Endothelial cell of umbilical vein (primary cell): ENCODE measurements at regions not wholly inside any gene's neighbourhood (a gene's known extent, or its start where the extent isn't known, plus 50 kb on each side); places are given as distances from the start of the nearest gene placed in this dataset.

ENCODE experiments used
- BruUV-seq: library from RNA; stranded (reverse); fragments of 400-500 nt; replicated peaks from 2 replicates; lab custom pipeline; 2021; lab: Mats Ljungman, UMichigan
- CTCF ChIA-PET: fragments of 300-600, 350-600 bp; sonication (Branson Sonifier 250); formaldehyde crosslinking; loops from one replicate; lab custom pipeline; 2021; ENCODE audit warnings: antibody characterized with exemption, inconsistent platforms; lab: Charles Lee
- POLR2A ChIA-PET: fragments of 300-600, 350-600 bp; sonication (Branson Sonifier 250); formaldehyde crosslinking; loops from one replicate; lab custom pipeline; 2021; ENCODE audit warnings: antibody characterized with exemption, inconsistent platforms; lab: Charles Lee
- DNase-seq: peaks from one replicate; pipeline ENCODE4 v3.0.0-alpha.2; 2011; ENCODE audit warnings: low read depth, low spot score
- FAIRE-seq: peaks from 2 replicates; lab custom pipeline; 2011; peaks lifted over from hg19 to GRCh38; lab: Jason Lieb, UNC
- H2AFZ ChIP-seq: 2 replicates; pipeline ENCODE4 v1.6.0; 2012; ENCODE audit warnings: low read depth, low read length, control low read depth, inconsistent platforms
- H3K27ac ChIP-seq: 2 replicates; pipeline ENCODE4 v1.5.1; 2011; ENCODE audit warnings: low read depth, mild to moderate bottlenecking, control low read depth, low read length, moderate library complexity; ENCODE audit not compliant: insufficient read depth
- H3K27me3 ChIP-seq, 2 experiments: 2 replicates each; pipeline versions ENCODE4 v1.6.0 to v1.6.1; 2011; ENCODE audit warnings: low read length in 2 of 2, mixed read lengths in 1 of 2; ENCODE audit not compliant: control insufficient read depth in 2 of 2, insufficient read depth in 2 of 2
- H3K36me3 ChIP-seq, 2 experiments: 2 replicates in 1 of 2; 3 replicates in 1 of 2; pipeline ENCODE4 v1.5.1; 2011; ENCODE audit warnings: low read length in 2 of 2, mild to moderate bottlenecking in 1 of 2, moderate library complexity in 1 of 2; ENCODE audit not compliant: control insufficient read depth in 2 of 2, insufficient read depth in 2 of 2; ENCODE audit errors: extremely low read depth in 1 of 2
- H3K4me1 ChIP-seq: 3 replicates; pipeline ENCODE4 v1.5.1; 2011; ENCODE audit warnings: mild to moderate bottlenecking, low read length; ENCODE audit not compliant: control insufficient read depth, insufficient read depth; ENCODE audit errors: extremely low read depth
- H3K4me2 ChIP-seq: 2 replicates; pipeline ENCODE4 v1.6.1; 2011; ENCODE audit warnings: low read length, control low read depth, mixed read lengths; ENCODE audit not compliant: insufficient read depth
- H3K4me3 ChIP-seq, 3 experiments: fragments of 200-600 bp in 1 of 3; sonication (generic), shearing (Covaris generic) in 1 of 3; replicated peaks in 1 of 3; 2 replicates each; pipeline ENCODE4 v1.5.1; 2011 to 2016; ENCODE audit warnings: control low read depth in 3 of 3, low read length in 3 of 3, mild to moderate bottlenecking in 2 of 3, inconsistent platforms in 1 of 3, low read depth in 1 of 3, moderate library complexity in 1 of 3; ENCODE audit not compliant: insufficient read depth in 1 of 3
- H3K79me2 ChIP-seq: 2 replicates; pipeline ENCODE4 v1.6.0; 2012; ENCODE audit warnings: low read length, inconsistent platforms; ENCODE audit not compliant: control insufficient read depth, insufficient read depth
- H3K9ac ChIP-seq: replicated peaks from 2 replicates; pipeline ENCODE3; 2011; ENCODE audit warnings: low read length, control low read depth; ENCODE audit not compliant: insufficient read depth; ENCODE audit errors: extremely low read depth
- H3K9me1 ChIP-seq: replicated peaks from 3 replicates; pipeline ENCODE4 v1.6.0; 2011; ENCODE audit warnings: mild to moderate bottlenecking, low read length; ENCODE audit not compliant: control insufficient read depth, insufficient read depth; ENCODE audit errors: extremely low read depth
- H3K9me3 ChIP-seq: replicated peaks from 2 replicates; pipeline ENCODE4 v1.5.1; 2012; ENCODE audit warnings: low read length, inconsistent platforms; ENCODE audit not compliant: control insufficient read depth, insufficient read depth
- H4K20me1 ChIP-seq: replicated peaks from 2 replicates; pipeline ENCODE3; 2011; ENCODE audit warnings: mild to moderate bottlenecking, low read length; ENCODE audit not compliant: control insufficient read depth, insufficient read depth; ENCODE audit errors: extremely low read depth
- CTCF ChIP-seq, 2 donors: IDR thresholded peaks; 1 replicate in 1 of 2; 2 replicates in 1 of 2; pipeline ENCODE4 v1.5.1; 2011; ENCODE audit warnings: low read length in 2 of 2, mild to moderate bottlenecking in 2 of 2, moderate library complexity in 2 of 2, control low read depth in 1 of 2, inconsistent platforms in 1 of 2, low read depth in 1 of 2; ENCODE audit not compliant: insufficient read depth in 1 of 2; ENCODE audit errors: extremely low read depth in 1 of 2
- EZH2 ChIP-seq: IDR thresholded peaks from 2 replicates; pipeline ENCODE4 v1.6.1; 2012; ENCODE audit warnings: borderline replicate concordance, low read depth, mild to moderate bottlenecking, moderate library complexity, low read length, inconsistent platforms; ENCODE audit not compliant: severe bottlenecking
- FOS ChIP-seq: IDR thresholded peaks from 2 replicates; pipeline ENCODE4 v1.6.1; 2011; ENCODE audit warnings: mild to moderate bottlenecking, low read length, moderate library complexity, borderline replicate concordance; ENCODE audit not compliant: insufficient read depth
- GATA2 ChIP-seq: IDR thresholded peaks from 2 replicates; pipeline ENCODE4 v1.7.0; 2011; ENCODE audit warnings: low read depth, mild to moderate bottlenecking, moderate library complexity, mixed read lengths, low read length; ENCODE audit not compliant: insufficient read length, insufficient read depth
- JUN ChIP-seq: IDR thresholded peaks from 2 replicates; pipeline ENCODE4 v1.6.1; 2011; ENCODE audit warnings: borderline replicate concordance, low read depth; ENCODE audit not compliant: insufficient read length, insufficient read depth
- MAX ChIP-seq: IDR thresholded peaks from 2 replicates; pipeline ENCODE4 v1.6.1; 2011; ENCODE audit not compliant: insufficient read depth, insufficient read length
- MYC ChIP-seq: IDR thresholded peaks from one replicate; pipeline ENCODE4 v1.6.1; 2011; ENCODE audit warnings: mild to moderate bottlenecking, low read depth, low read length
- POLR2A ChIP-seq: IDR thresholded peaks from 2 replicates; pipeline ENCODE4 v1.6.1; 2012; ENCODE audit warnings: low read depth, mild to moderate bottlenecking, control low read depth, low read length
- POLR2AphosphoS5 ChIP-seq: IDR thresholded peaks from 2 replicates; pipeline ENCODE4 v1.6.1; 2012; ENCODE audit warnings: low read depth, mild to moderate bottlenecking, control low read depth, low read length, moderate library complexity; ENCODE audit not compliant: insufficient read depth
- dilution Hi-C: fragments of 300-500 bp; cut with MboI; formaldehyde crosslinking; loops from one replicate; pipeline ENCODE4 v1.15.0; 2019; ENCODE audit warnings: low sequenced_read_pairs; ENCODE audit not compliant: extremely low pct_ligation_motif_present
- intact Hi-C: fragments of 100-400 bp; cut with micrococcal nuclease; formaldehyde crosslinking; loops from one replicate; pipeline ENCODE4 v1.10.0; 2022

- DNase-seq = no peak
- Histone ChIP-seq H2AFZ (no peak overlapping the region), H3K9me1 (no peaks in the 10 kb centered on the region), H3K36me3 (no peaks in the 10 kb centered on the region), H3K4me3 (no peak overlapping the region), H3K79me2 (no peaks in the 10 kb centered on the region), H3K9ac (no peak overlapping the region), H3K9me3 (peaks cover 2% of the 10 kb centered on the region), H3K4me1 (no peaks in the 10 kb centered on the region), H4K20me1 (no peaks in the 10 kb centered on the region), H3K27me3 (no peaks in the 10 kb centered on the region), H3K27ac (no peak overlapping the region), H3K4me2 (no peak overlapping the region)
- POLR2A ChIA-PET = no interaction called here
- dilution Hi-C loops = no loop called here
- intact Hi-C loops = no loop called here
- no peak for FAIRE-seq
- no peak for TF ChIP-seq CTCF (IDR thresholded peaks at IDR 0.05; ENCODE audit: extremely low read depth in 1 of 2, insufficient read depth in 1 of 2, low read depth in 1 of 2, low read length in 2 of 2)
- no peak for TF ChIP-seq POLR2A
- TF ChIP-seq JUN = no peak
- no peak for TF ChIP-seq EZH2
- TF ChIP-seq MYC = no peak
- no peak for TF ChIP-seq FOS
- TF ChIP-seq MAX = no peak
- no peak for TF ChIP-seq POLR2AphosphoS5
- TF ChIP-seq GATA2 = no peak
- no TSS peak for BruUV-seq
- CTCF ChIA-PET = interaction anchor here (1.6 kb wide), 1 partner anchor 15 kb away, joined by 3 read pairs; no protein-coding TSS in a partner anchor
These were observed 153.6 kb upstream of the TP63 start for GRCh38 chr3:189477614-189478013.
